ENCODE measurements at regions not wholly inside any gene's neighbourhood (a gene's known extent, or its start where the extent isn't known, plus 50 kb on each side); places are given as distances from the start of the nearest gene placed in this dataset.
"Not testable (repeated sequence)": the region's sequence is repeated elsewhere in the genome, so short reads cannot be mapped to it uniquely, and the experiment has no call there.

GRCh38 chr10:7107285-7107684, 303.5 kb downstream of the SFMBT2 start (continued):
- TF ChIP-seq, protein P1, sequence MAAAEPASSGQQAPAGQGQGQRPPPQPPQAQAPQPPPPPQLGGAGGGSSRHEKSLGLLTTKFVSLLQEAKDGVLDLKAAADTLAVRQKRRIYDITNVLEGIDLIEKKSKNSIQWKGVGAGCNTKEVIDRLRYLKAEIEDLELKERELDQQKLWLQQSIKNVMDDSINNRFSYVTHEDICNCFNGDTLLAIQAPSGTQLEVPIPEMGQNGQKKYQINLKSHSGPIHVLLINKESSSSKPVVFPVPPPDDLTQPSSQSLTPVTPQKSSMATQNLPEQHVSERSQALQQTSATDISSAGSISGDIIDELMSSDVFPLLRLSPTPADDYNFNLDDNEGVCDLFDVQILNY (CRISPR knock-in tag; conservative IDR thresholded peaks at IDR 0.05): no peak

DNA sequence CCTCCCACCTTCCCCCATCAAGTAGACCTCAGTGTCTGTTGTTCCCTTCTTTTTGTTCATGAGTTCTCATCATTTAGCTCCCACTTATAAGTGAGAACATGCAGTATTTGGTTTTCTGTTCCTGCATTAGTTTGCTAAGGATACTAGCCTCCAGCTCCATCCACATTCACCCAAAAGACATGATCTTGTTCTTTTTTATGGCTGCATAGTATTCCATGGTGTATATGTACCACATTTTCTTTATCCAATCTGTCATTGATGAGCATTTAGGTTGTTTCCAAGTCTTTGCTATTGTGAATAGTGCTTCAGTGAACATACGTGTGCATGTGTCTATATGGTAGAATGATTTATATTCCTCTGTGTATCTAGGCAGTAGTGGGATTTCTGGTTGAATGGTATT, 306.5 kb downstream of the SFMBT2 start:
- H3K4me3 ChIP-seq (replicated peaks in 1 of 3; ENCODE audit: insufficient read depth in 1 of 3, low read depth in 2 of 3, low read length in 3 of 3); POLR2A ChIA-PET; FAIRE-seq; H3K4me2 ChIP-seq (ENCODE audit: low read depth, low read length); intact Hi-C loops (cut with micrococcal nuclease; ENCODE audit: unreplicated experiment); CTCF ChIA-PET (ENCODE audit: low intra/inter-chr PET ratio, low total read pairs); H3K27ac ChIP-seq (ENCODE audit: extremely low read length, insufficient read depth, low read length); H3K27me3 ChIP-seq (ENCODE audit: control insufficient read depth in 1 of 2, insufficient read depth in 2 of 2, low read length in 2 of 2); DNase-seq (ENCODE audit: low spot score); BruUV-seq (replicated peaks); H3K4me1 ChIP-seq (ENCODE audit: insufficient read depth, low read length); H3K79me2 ChIP-seq (ENCODE audit: insufficient read depth, low read length); ATAC-seq; H4K20me1 ChIP-seq (ENCODE audit: insufficient read depth, low read length); in situ Hi-C loops (cut with HindIII; ENCODE audit: extremely low pct_ligation_motif_present, low pct_unique_long_range_greater_than_20kb); H3K36me3 ChIP-seq (replicated peaks in 1 of 2; ENCODE audit: control insufficient read depth in 1 of 2, insufficient read depth in 2 of 2, low read length in 2 of 2); H2AFZ ChIP-seq (ENCODE audit: low read length); H3K9ac ChIP-seq (ENCODE audit: insufficient read depth, low read depth, low read length); H3K9me3 ChIP-seq (ENCODE audit: low read length): not testable (repeated sequence)
- WGBS (ENCODE audit: low lambda C conversion rate): 0% methylated on average over 1 of the region's 1 CpG

GRCh38 chr10:7102557-7103349, 308.1 kb downstream of the SFMBT2 start:
- BruUV-seq (replicated peaks): no TSS peak
- FAIRE-seq: no peak
- Histone ChIP-seq H3K4me2 (ENCODE audit: low read depth, low read length) (no peak overlapping the region), H2AFZ (ENCODE audit: low read length) (no peak overlapping the region), H3K27ac (ENCODE audit: extremely low read length, insufficient read depth, low read length) (no peak overlapping the region), H3K4me3 (replicated peaks in 1 of 3; ENCODE audit: insufficient read depth in 1 of 3, low read depth in 2 of 3, low read length in 3 of 3) (no peak overlapping the region), H3K9ac (ENCODE audit: insufficient read depth, low read depth, low read length) (no peak overlapping the region), H3K9me3 (ENCODE audit: low read length) (no peaks in the 10 kb centered on the region), H3K4me1 (ENCODE audit: insufficient read depth, low read length) (no peaks in the 10 kb centered on the region), H4K20me1 (ENCODE audit: insufficient read depth, low read length) (no peaks in the 10 kb centered on the region), H3K36me3 (replicated peaks in 1 of 2; ENCODE audit: control insufficient read depth in 1 of 2, insufficient read depth in 2 of 2, low read length in 2 of 2) (no peaks in the 10 kb centered on the region), H3K79me2 (ENCODE audit: insufficient read depth, low read length) (no peaks in the 10 kb centered on the region), H3K27me3 (ENCODE audit: control insufficient read depth in 1 of 2, insufficient read depth in 2 of 2, low read length in 2 of 2) (peaks cover 0 to 10% of the 10 kb centered on the region in 2 experiments; a peak in 1 of 5 replicates)
- POLR2A ChIA-PET: no interaction called here
- intact Hi-C loops (cut with micrococcal nuclease; ENCODE audit: unreplicated experiment): no loop called here
- no peak for DNase-seq (ENCODE audit: low spot score)
- in situ Hi-C loops (cut with HindIII; ENCODE audit: extremely low pct_ligation_motif_present, low pct_unique_long_range_greater_than_20kb): no loop called here
- WGBS (ENCODE audit: low lambda C conversion rate): 5% methylated on average over 6 of the region's 7 CpGs
- TF ChIP-seq KLF13 (CRISPR knock-in tag; IDR thresholded peaks at IDR 0.05) (no peak), NFYB (CRISPR knock-in tag; IDR thresholded peaks at IDR 0.05) (no peak), YEATS4 (CRISPR knock-in tag; IDR thresholded peaks at IDR 0.05; ENCODE audit: borderline replicate concordance) (no peak), IRF2 (CRISPR knock-in tag; IDR thresholded peaks at IDR 0.05) (no peak), KDM6A (CRISPR knock-in tag; IDR thresholded peaks at IDR 0.05; ENCODE audit: low read depth) (no peak), TRIM24 (CRISPR knock-in tag; IDR thresholded peaks at IDR 0.05) (no peak), ASH2L (IDR thresholded peaks at IDR 0.05; ENCODE audit: insufficient read length, low read depth, low read length) (no peak), SAFB2 (CRISPR knock-in tag; IDR thresholded peaks at IDR 0.05; ENCODE audit: borderline replicate concordance, low read depth) (no peak)
- TF ChIP-seq, protein P2, sequence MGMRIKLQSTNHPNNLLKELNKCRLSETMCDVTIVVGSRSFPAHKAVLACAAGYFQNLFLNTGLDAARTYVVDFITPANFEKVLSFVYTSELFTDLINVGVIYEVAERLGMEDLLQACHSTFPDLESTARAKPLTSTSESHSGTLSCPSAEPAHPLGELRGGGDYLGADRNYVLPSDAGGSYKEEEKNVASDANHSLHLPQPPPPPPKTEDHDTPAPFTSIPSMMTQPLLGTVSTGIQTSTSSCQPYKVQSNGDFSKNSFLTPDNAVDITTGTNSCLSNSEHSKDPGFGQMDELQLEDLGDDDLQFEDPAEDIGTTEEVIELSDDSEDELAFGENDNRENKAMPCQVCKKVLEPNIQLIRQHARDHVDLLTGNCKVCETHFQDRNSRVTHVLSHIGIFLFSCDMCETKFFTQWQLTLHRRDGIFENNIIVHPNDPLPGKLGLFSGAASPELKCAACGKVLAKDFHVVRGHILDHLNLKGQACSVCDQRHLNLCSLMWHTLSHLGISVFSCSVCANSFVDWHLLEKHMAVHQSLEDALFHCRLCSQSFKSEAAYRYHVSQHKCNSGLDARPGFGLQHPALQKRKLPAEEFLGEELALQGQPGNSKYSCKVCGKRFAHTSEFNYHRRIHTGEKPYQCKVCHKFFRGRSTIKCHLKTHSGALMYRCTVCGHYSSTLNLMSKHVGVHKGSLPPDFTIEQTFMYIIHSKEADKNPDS (CRISPR knock-in tag; IDR thresholded peaks at IDR 0.05): no peak
- TF ChIP-seq, protein P3, sequence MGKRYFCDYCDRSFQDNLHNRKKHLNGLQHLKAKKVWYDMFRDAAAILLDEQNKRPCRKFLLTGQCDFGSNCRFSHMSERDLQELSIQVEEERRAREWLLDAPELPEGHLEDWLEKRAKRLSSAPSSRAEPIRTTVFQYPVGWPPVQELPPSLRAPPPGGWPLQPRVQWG (CRISPR knock-in tag; IDR thresholded peaks at IDR 0.05; ENCODE audit: borderline replicate concordance, low read depth): no peak
- TF ChIP-seq, protein P4, sequence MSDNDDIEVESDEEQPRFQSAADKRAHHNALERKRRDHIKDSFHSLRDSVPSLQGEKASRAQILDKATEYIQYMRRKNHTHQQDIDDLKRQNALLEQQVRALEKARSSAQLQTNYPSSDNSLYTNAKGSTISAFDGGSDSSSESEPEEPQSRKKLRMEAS (IDR thresholded peaks at IDR 0.05): no peak
- no peak for ATAC-seq
- CTCF ChIA-PET (ENCODE audit: low intra/inter-chr PET ratio, low total read pairs): no interaction called here
